Liver (tissue), 8 donors: ENCODE measurements at regions not wholly inside any gene's neighbourhood (a gene's known extent, or its start where the extent isn't known, plus 50 kb on each side); places are given as distances from the start of the nearest gene placed in this dataset.

Experiments
- DNase-seq: peaks from one replicate; pipeline ENCODE4 v3.0.0-alpha.2; 2017; ENCODE audit warnings: low spot score
- H3K27ac ChIP-seq, 2 donors: one replicate each; pipeline ENCODE4 v1.7.0; 2013; ENCODE audit warnings: inconsistent platforms in 2 of 2, low read length in 2 of 2, control low read depth in 1 of 2, low read depth in 1 of 2, mild to moderate bottlenecking in 1 of 2
- H3K27me3 ChIP-seq, 4 donors: one replicate each; pipeline versions ENCODE4 v1.6.1 to v1.7.0; 2013; ENCODE audit warnings: low read length in 3 of 4, inconsistent platforms in 1 of 4, mild to moderate bottlenecking in 1 of 4, moderate library complexity in 1 of 4; ENCODE audit not compliant: control insufficient read depth in 4 of 4, insufficient read depth in 4 of 4
- H3K36me3 ChIP-seq, 4 donors: one replicate each; pipeline versions ENCODE4 v1.6.1 to v1.7.0; 2013; ENCODE audit warnings: low read length in 3 of 4, mild to moderate bottlenecking in 3 of 4, low read depth in 1 of 4, moderate library complexity in 1 of 4; ENCODE audit not compliant: control insufficient read depth in 4 of 4, insufficient read depth in 3 of 4
- H3K4me1 ChIP-seq, 4 donors: one replicate each; pipeline versions ENCODE4 v1.6.1 to v1.7.0; 2013; ENCODE audit warnings: low read length in 3 of 4, mild to moderate bottlenecking in 3 of 4, moderate library complexity in 1 of 4; ENCODE audit not compliant: control insufficient read depth in 4 of 4, insufficient read depth in 4 of 4
- H3K4me3 ChIP-seq, 3 donors: one replicate each; pipeline versions ENCODE4 v1.6.1 to v1.7.0; 2013; ENCODE audit warnings: low read length in 3 of 3, control low read depth in 1 of 3, low read depth in 1 of 3, mild to moderate bottlenecking in 1 of 3
- H3K9ac ChIP-seq, 2 donors: one replicate each; pipeline ENCODE4 v1.7.0; 2013; ENCODE audit warnings: low read length in 2 of 2, mild to moderate bottlenecking in 2 of 2, moderate library complexity in 2 of 2, control low read depth in 1 of 2, low read depth in 1 of 2
- H3K9me3 ChIP-seq, 4 donors: one replicate each; pipeline versions ENCODE4 v1.6.1 to v1.7.0; 2013; ENCODE audit warnings: low read length in 3 of 4; ENCODE audit not compliant: control insufficient read depth in 4 of 4
- FOXA1 ChIP-seq: IDR thresholded peaks from 2 replicates; pipeline ENCODE4 v1.6.1; 2016; ENCODE audit warnings: antibody characterized with exemption
- FOXA2 ChIP-seq: IDR thresholded peaks from 2 replicates; pipeline ENCODE4 v1.6.1; 2016; ENCODE audit warnings: antibody characterized with exemption
- GABPA ChIP-seq, 2 donors: IDR thresholded peaks in 1 of 2; conservative IDR thresholded peaks in 1 of 2; 2 replicates each; pipeline ENCODE4 v1.6.1; 2016; ENCODE audit warnings: antibody characterized with exemption in 2 of 2, mild to moderate bottlenecking in 1 of 2, moderate library complexity in 1 of 2
- HNF4A ChIP-seq, 2 donors: conservative IDR thresholded peaks; 2 replicates each; pipeline ENCODE4 v1.6.1; 2016; ENCODE audit warnings: antibody characterized with exemption in 2 of 2, mild to moderate bottlenecking in 2 of 2
- HNF4G ChIP-seq: IDR thresholded peaks from 2 replicates; pipeline ENCODE4 v1.6.1; 2016; ENCODE audit warnings: antibody characterized with exemption
- JUND ChIP-seq, 2 donors: IDR thresholded peaks; 2 replicates each; pipeline ENCODE4 v1.6.1; 2016; ENCODE audit warnings: antibody characterized with exemption in 2 of 2
- RAD21 ChIP-seq, 2 donors: IDR thresholded peaks; 2 replicates each; pipeline ENCODE4 v1.6.1; 2016; ENCODE audit warnings: antibody characterized with exemption in 2 of 2, mild to moderate bottlenecking in 2 of 2
- RXRA ChIP-seq, 2 donors: IDR thresholded peaks; 2 replicates each; pipeline ENCODE4 v1.6.1; 2017 to 2018; ENCODE audit warnings: antibody characterized with exemption in 2 of 2, mild to moderate bottlenecking in 1 of 2
- SP1 ChIP-seq: IDR thresholded peaks from 2 replicates; pipeline ENCODE4 v1.6.1; 2018; ENCODE audit warnings: antibody characterized with exemption, mild to moderate bottlenecking
- TAF1 ChIP-seq: conservative IDR thresholded peaks from 2 replicates; pipeline ENCODE4 v1.6.1; 2016; ENCODE audit warnings: antibody characterized with exemption, mild to moderate bottlenecking
- YY1 ChIP-seq: IDR thresholded peaks from 2 replicates; pipeline ENCODE4 v1.6.1; 2016; ENCODE audit warnings: antibody characterized with exemption, mild to moderate bottlenecking
- WGBS: extraction: QIAGEN DNeasy Blood & Tissue Kit; methylation state at CpG from one replicate; pipeline ENCODE4 v1.1.7; 2013; 5-methylcytosine and 5-hydroxymethylcytosine counted together
- TF ChIP-seq, protein P1 (sequence below): IDR thresholded peaks from 2 replicates; pipeline ENCODE4 v1.6.1; 2016; ENCODE audit warnings: antibody characterized with exemption, mild to moderate bottlenecking
- TF ChIP-seq, protein P2 (sequence below): IDR thresholded peaks from 2 replicates; pipeline ENCODE4 v1.6.1; 2016; ENCODE audit warnings: antibody characterized with exemption
- TF ChIP-seq, protein P3 (sequence below): IDR thresholded peaks from 2 replicates; pipeline ENCODE4 v1.6.1; 2016; ENCODE audit warnings: antibody characterized with exemption
- TF ChIP-seq, protein P4 (sequence below): fragments of 150-350 bp; IDR thresholded peaks from 2 replicates; pipeline ENCODE4 v1.5.1; 2017; ENCODE audit warnings: improper control_type of control experiment, low read depth, low read length; ENCODE audit not compliant: missing input control
- donor health status: healthy.
- donor health status: healthy.
- donor health status: healthy.
- donor health status: healthy.
- donor health status: healthy.

DNA sequence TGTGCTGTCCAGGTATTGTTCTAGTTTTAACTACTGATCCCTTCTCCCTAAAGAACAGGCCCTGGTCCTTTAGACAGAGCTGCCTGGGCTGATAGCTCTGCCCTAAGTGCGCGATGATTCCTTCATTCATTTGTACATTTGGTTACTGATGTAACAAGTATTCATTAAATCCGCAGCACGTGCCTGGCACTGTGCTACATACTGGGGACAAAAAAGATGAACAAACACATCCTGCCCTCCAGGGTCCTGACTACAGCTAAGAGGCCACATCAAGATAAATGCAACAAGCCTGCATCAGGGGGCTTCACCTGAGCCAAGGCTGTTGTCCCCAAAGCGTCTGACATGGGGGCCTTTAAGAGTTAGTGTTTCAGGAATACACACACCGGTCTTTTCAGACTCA is 99.0 kb upstream of the PODXL start:
- Histone ChIP-seq H3K27me3 (no peaks in the 10 kb centered on the region), H3K27ac (no peak overlapping the region), H3K9me3 (no peaks in the 10 kb centered on the region), H3K4me3 (no peak overlapping the region), H3K4me1 (no peaks in the 10 kb centered on the region), H3K9ac (no peak overlapping the region), H3K36me3 (no peaks in the 10 kb centered on the region)
- DNase-seq, result no peak
- TF ChIP-seq SP1 (no peak), YY1 (no peak), FOXA1 (no peak), HNF4G (no peak), GABPA (IDR thresholded peaks at IDR 0.05 in 1 of 2, conservative IDR thresholded peaks at IDR 0.05 in 1 of 2) (no peak), TAF1 (no peak), FOXA2 (no peak), HNF4A (conservative IDR thresholded peaks at IDR 0.05) (no peak), RXRA (IDR thresholded peaks at IDR 0.05) (no peak), JUND (IDR thresholded peaks at IDR 0.05) (no peak), RAD21 (IDR thresholded peaks at IDR 0.05) (no peak)
- TF ChIP-seq, protein P1, sequence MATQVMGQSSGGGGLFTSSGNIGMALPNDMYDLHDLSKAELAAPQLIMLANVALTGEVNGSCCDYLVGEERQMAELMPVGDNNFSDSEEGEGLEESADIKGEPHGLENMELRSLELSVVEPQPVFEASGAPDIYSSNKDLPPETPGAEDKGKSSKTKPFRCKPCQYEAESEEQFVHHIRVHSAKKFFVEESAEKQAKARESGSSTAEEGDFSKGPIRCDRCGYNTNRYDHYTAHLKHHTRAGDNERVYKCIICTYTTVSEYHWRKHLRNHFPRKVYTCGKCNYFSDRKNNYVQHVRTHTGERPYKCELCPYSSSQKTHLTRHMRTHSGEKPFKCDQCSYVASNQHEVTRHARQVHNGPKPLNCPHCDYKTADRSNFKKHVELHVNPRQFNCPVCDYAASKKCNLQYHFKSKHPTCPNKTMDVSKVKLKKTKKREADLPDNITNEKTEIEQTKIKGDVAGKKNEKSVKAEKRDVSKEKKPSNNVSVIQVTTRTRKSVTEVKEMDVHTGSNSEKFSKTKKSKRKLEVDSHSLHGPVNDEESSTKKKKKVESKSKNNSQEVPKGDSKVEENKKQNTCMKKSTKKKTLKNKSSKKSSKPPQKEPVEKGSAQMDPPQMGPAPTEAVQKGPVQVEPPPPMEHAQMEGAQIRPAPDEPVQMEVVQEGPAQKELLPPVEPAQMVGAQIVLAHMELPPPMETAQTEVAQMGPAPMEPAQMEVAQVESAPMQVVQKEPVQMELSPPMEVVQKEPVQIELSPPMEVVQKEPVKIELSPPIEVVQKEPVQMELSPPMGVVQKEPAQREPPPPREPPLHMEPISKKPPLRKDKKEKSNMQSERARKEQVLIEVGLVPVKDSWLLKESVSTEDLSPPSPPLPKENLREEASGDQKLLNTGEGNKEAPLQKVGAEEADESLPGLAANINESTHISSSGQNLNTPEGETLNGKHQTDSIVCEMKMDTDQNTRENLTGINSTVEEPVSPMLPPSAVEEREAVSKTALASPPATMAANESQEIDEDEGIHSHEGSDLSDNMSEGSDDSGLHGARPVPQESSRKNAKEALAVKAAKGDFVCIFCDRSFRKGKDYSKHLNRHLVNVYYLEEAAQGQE, result no peak
- TF ChIP-seq, protein P2, sequence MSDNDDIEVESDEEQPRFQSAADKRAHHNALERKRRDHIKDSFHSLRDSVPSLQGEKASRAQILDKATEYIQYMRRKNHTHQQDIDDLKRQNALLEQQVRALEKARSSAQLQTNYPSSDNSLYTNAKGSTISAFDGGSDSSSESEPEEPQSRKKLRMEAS, result no peak
- TF ChIP-seq, protein P3, sequence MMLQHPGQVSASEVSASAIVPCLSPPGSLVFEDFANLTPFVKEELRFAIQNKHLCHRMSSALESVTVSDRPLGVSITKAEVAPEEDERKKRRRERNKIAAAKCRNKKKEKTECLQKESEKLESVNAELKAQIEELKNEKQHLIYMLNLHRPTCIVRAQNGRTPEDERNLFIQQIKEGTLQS, result no peak
- TF ChIP-seq, protein P4, sequence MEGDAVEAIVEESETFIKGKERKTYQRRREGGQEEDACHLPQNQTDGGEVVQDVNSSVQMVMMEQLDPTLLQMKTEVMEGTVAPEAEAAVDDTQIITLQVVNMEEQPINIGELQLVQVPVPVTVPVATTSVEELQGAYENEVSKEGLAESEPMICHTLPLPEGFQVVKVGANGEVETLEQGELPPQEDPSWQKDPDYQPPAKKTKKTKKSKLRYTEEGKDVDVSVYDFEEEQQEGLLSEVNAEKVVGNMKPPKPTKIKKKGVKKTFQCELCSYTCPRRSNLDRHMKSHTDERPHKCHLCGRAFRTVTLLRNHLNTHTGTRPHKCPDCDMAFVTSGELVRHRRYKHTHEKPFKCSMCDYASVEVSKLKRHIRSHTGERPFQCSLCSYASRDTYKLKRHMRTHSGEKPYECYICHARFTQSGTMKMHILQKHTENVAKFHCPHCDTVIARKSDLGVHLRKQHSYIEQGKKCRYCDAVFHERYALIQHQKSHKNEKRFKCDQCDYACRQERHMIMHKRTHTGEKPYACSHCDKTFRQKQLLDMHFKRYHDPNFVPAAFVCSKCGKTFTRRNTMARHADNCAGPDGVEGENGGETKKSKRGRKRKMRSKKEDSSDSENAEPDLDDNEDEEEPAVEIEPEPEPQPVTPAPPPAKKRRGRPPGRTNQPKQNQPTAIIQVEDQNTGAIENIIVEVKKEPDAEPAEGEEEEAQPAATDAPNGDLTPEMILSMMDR, result no peak
- 91% methylated on average over 6 of the region's 6 CpGs for WGBS

DNA sequence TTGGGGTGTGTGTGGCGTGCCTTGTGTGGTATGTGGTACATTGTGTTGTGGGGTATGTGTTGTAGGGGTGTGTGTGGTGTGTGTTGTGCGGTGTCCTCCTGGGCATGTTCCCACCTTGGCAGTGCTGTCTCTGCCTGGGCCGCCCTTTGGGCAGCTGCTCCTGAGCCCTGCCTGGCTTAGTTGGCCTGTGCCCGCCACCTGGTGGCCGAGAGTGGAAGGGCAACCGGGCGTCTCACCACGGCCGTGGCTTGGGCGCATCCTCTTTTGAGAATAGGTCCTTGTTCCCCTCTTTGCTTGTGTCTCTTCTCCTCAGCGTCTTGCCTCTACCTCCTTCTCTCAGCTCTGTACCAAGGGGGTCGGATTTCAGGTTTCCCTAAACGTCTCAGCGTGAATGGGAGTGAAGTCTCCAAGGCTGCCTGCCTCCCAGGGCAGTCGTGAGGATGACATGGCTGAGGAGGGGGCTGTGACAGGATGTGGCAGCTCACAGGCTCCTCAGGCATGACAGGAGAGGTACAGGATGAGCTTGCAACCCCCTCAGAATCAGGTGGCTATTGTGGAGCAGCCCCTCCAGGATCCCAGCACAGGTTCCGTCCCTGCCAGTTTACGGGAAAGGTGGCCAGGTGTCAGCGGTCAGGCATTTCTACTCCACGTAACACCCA is 98.4 kb upstream of the PODXL start:
- Histone ChIP-seq H3K9me3 (no peaks in the 10 kb centered on the region), H3K27ac (no peak overlapping the region), H3K4me3 (no peak overlapping the region), H3K9ac (no peak overlapping the region), H3K4me1 (no peaks in the 10 kb centered on the region), H3K36me3 (no peaks in the 10 kb centered on the region), H3K27me3 (no peaks in the 10 kb centered on the region)
- peak; percentile 92 for DNase-seq
- WGBS, result 29% methylated on average over 19 of the region's 19 CpGs
- TF ChIP-seq GABPA (IDR thresholded peaks at IDR 0.05 in 1 of 2, conservative IDR thresholded peaks at IDR 0.05 in 1 of 2) (no peak), RAD21 (IDR thresholded peaks at IDR 0.05) (peak; percentile 81 to 90), FOXA2 (no peak)
- TF ChIP-seq, protein P2, result no peak
- TF ChIP-seq, protein P1, result no peak
- TF ChIP-seq, protein P4, result peak; percentile 92
